OCI-LY1 (cell line): ENCODE measurements at regions not wholly inside any gene's neighbourhood (a gene's known extent, or its start where the extent isn't known, plus 50 kb on each side); places are given as distances from the start of the nearest gene placed in this dataset.

ENCODE experiments used
- H2AFZ ChIP-seq: fragments of 200-600 bp; sonication (generic), shearing (Covaris generic); 2 replicates; pipeline ENCODE4 v1.6.0; 2014; ENCODE audit warnings: antibody characterized with exemption, mild to moderate bottlenecking, low read length
- H3F3A ChIP-seq: fragments of 200-600 bp; sonication (generic), shearing (Covaris generic); 2 replicates; pipeline ENCODE4 v1.6.0; 2014; ENCODE audit warnings: mild to moderate bottlenecking, antibody characterized with exemption, low read length, moderate library complexity; ENCODE audit not compliant: insufficient read depth
- H3K27ac ChIP-seq: fragments of 200-600 bp; sonication (generic); 2 replicates; pipeline ENCODE4 v1.5.1; 2014; ENCODE audit warnings: low read length, mixed run types, mild to moderate bottlenecking, low read depth; ENCODE audit not compliant: poor library complexity, severe bottlenecking
- H3K27me3 ChIP-seq: fragments of 200-600 bp; sonication (generic); 2 replicates; pipeline ENCODE4 v1.6.0; 2014; ENCODE audit warnings: antibody characterized with exemption, mild to moderate bottlenecking, low read length, moderate library complexity; ENCODE audit not compliant: insufficient read depth
- H3K36me3 ChIP-seq: fragments of 200-600 bp; sonication (generic); 2 replicates; pipeline ENCODE4 v1.6.1; 2014; ENCODE audit warnings: mild to moderate bottlenecking, antibody characterized with exemption, low read length, moderate library complexity, mixed read lengths; ENCODE audit not compliant: insufficient read depth
- H3K4me1 ChIP-seq: fragments of 200-600 bp; sonication (generic); 2 replicates; pipeline ENCODE4 v1.5.1; 2014; ENCODE audit warnings: mild to moderate bottlenecking, low read length, moderate library complexity; ENCODE audit not compliant: insufficient read depth, severe bottlenecking
- H3K4me2 ChIP-seq: fragments of 200-600 bp; sonication (generic), shearing (Covaris generic); 2 replicates; pipeline ENCODE4 v1.6.1; 2014; ENCODE audit warnings: low read length
- H3K4me3 ChIP-seq: fragments of 200-600 bp; sonication (generic); 2 replicates; pipeline ENCODE4 v1.5.1; 2014; ENCODE audit warnings: low read length, low read depth, mild to moderate bottlenecking, mixed read lengths; ENCODE audit not compliant: poor library complexity, severe bottlenecking
- H3K79me2 ChIP-seq: fragments of 200-600 bp; shearing (Covaris generic); 2 replicates; pipeline ENCODE4 v1.6.1; 2016; ENCODE audit warnings: mixed run types, low read length, mixed read lengths; ENCODE audit not compliant: insufficient read depth
- H3K9ac ChIP-seq: fragments of 200-600 bp; sonication (generic), shearing (Covaris generic); 2 replicates; pipeline ENCODE4 v1.6.1; 2014; ENCODE audit warnings: mild to moderate bottlenecking, low read length, mixed read lengths
- H3K9me2 ChIP-seq: fragments of 200-600 bp; sonication (generic), shearing (Covaris generic); 2 replicates; pipeline ENCODE4 v1.6.1; 2014; ENCODE audit warnings: low read depth, mild to moderate bottlenecking, low read length, mixed read lengths
- H3K9me3 ChIP-seq: fragments of 200-600 bp; shearing (Covaris generic); 2 replicates; pipeline ENCODE4 v1.6.1; 2014; ENCODE audit warnings: low read length, mixed read lengths
- H4K20me1 ChIP-seq: fragments of 200-600 bp; sonication (generic), shearing (Covaris generic); 2 replicates; pipeline ENCODE4 v1.6.0; 2016; ENCODE audit warnings: mild to moderate bottlenecking, low read length; ENCODE audit not compliant: insufficient read depth
- EZH2 ChIP-seq: fragments of 200-600 bp; sonication (generic), shearing (Covaris generic); IDR thresholded peaks from 2 replicates; pipeline ENCODE4 v1.8.0; 2017; ENCODE audit warnings: borderline replicate concordance, mixed run types, mild to moderate bottlenecking, antibody characterized with exemption, low read length, moderate library complexity, mixed read lengths
- TF ChIP-seq, protein P1 (sequence below): fragments of 200-600 bp; sonication (generic), shearing (Covaris generic); IDR thresholded peaks from 2 replicates; pipeline ENCODE4 v1.5.1; 2017; ENCODE audit warnings: mild to moderate bottlenecking, antibody characterized with exemption, low read length, moderate library complexity, mixed read lengths

DNA sequence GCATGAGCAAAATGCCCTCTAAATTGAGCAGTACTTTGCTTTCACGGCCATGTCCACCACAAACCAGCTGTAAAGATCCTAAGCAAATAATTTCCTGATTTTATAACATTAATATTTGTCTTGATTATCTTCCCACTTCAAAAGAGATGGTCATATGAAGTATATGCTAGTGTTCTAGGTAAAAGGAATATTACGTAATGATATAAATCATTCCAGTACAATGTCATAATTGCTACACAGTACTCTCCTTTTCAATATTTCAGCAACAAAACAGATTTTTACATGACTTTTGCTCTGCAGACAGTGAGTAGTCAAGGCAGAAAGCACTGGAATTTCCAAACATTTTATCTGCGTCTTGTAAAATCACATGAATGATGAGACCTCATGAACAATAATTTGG lies 572.8 kb upstream of the FRG1 start:
- no peaks in the 10 kb centered on the region for H3K27me3 ChIP-seq
- no peaks in the 10 kb centered on the region for H3K79me2 ChIP-seq
- H3K27ac ChIP-seq: no peak overlapping the region
- H3K9ac ChIP-seq: no peak overlapping the region
- H2AFZ ChIP-seq: no peak overlapping the region
- no peaks in the 10 kb centered on the region for H4K20me1 ChIP-seq
- H3K9me3 ChIP-seq: no peaks in the 10 kb centered on the region
- no peak overlapping the region for H3K4me3 ChIP-seq
- no peaks in the 10 kb centered on the region for H3F3A ChIP-seq
- no peak overlapping the region for H3K4me2 ChIP-seq
- H3K4me1 ChIP-seq: no peaks in the 10 kb centered on the region
- no peak for TF ChIP-seq EZH2
- TF ChIP-seq, protein P1, sequence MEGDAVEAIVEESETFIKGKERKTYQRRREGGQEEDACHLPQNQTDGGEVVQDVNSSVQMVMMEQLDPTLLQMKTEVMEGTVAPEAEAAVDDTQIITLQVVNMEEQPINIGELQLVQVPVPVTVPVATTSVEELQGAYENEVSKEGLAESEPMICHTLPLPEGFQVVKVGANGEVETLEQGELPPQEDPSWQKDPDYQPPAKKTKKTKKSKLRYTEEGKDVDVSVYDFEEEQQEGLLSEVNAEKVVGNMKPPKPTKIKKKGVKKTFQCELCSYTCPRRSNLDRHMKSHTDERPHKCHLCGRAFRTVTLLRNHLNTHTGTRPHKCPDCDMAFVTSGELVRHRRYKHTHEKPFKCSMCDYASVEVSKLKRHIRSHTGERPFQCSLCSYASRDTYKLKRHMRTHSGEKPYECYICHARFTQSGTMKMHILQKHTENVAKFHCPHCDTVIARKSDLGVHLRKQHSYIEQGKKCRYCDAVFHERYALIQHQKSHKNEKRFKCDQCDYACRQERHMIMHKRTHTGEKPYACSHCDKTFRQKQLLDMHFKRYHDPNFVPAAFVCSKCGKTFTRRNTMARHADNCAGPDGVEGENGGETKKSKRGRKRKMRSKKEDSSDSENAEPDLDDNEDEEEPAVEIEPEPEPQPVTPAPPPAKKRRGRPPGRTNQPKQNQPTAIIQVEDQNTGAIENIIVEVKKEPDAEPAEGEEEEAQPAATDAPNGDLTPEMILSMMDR: no peak
- H3K36me3 ChIP-seq: no peaks in the 10 kb centered on the region
- H3K9me2 ChIP-seq: no peaks in the 10 kb centered on the region

DNA sequence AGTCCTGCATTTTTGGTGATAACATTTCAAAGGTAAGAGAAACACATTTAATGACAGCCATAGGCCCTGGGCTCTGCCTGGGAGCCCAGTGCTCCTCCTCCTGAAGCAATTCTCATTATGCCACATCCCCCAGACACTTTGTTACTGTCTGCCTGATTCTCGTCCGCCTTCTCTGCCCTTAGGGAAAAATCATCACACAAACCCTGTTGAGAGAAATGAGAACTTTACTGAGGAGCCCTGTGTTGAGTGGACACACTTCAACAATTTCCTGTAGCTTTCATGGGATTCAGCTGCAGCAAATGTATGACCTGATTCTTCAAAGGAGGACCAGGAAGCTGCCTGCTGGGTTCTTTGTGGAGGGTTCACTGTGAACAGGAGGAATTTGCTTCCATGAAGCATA lies 566.5 kb upstream of the FRG1 start:
- Histone ChIP-seq H3K79me2 (no peaks in the 10 kb centered on the region), H3K27me3 (no peaks in the 10 kb centered on the region), H3K9me2 (no peaks in the 10 kb centered on the region), H3K4me3 (no peak overlapping the region), H3K9me3 (no peaks in the 10 kb centered on the region), H3K27ac (no peak overlapping the region), H3K4me2 (no peak overlapping the region), H3K36me3 (no peaks in the 10 kb centered on the region), H3F3A (no peaks in the 10 kb centered on the region), H4K20me1 (no peaks in the 10 kb centered on the region), H3K9ac (no peak overlapping the region), H2AFZ (no peak overlapping the region), H3K4me1 (no peaks in the 10 kb centered on the region)
- TF ChIP-seq, protein P1: no peak
- TF ChIP-seq EZH2: no peak

DNA sequence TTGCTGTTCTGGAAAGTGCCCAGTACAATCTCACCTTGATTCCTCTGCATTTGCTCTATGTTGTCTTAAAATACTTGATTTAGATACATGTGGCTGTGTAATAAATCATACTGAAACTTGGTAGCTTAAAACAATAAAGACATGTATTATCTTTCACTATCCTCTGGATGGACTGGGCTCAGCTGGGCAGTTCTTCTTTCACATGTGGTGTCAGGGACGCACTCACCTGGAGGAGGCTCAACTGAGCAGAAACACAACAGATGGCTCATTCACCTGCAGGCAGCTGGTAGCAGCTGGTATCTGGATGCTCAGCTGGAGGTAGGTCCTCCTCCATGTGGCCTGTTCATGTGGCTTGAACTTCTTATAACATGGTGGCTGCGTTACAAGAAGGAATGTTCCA lies 563.8 kb upstream of the FRG1 start:
- Histone ChIP-seq H4K20me1 (no peaks in the 10 kb centered on the region), H3K4me2 (no peak overlapping the region), H3K27me3 (no peaks in the 10 kb centered on the region), H3K36me3 (no peaks in the 10 kb centered on the region), H3K79me2 (no peaks in the 10 kb centered on the region), H3K4me1 (no peaks in the 10 kb centered on the region), H3K9me3 (no peaks in the 10 kb centered on the region), H2AFZ (no peak overlapping the region), H3K9me2 (no peaks in the 10 kb centered on the region), H3K27ac (no peak overlapping the region), H3K9ac (no peak overlapping the region), H3K4me3 (no peak overlapping the region), H3F3A (no peaks in the 10 kb centered on the region)
- no peak for TF ChIP-seq EZH2
- TF ChIP-seq, protein P1: no peak
